HepG2 (cell line): ENCODE measurements at regions not wholly inside any gene's neighbourhood (a gene's known extent, or its start where the extent isn't known, plus 50 kb on each side); places are given as distances from the start of the nearest gene placed in this dataset.

Experiments
- ATRX ChIP-seq: sonication (generic); formaldehyde crosslinking; IDR thresholded peaks from 2 replicates; pipeline ENCODE4 v1.4.0; 2020; ENCODE audit warnings: missing genetic modification reagents, borderline replicate concordance
- MIER2 ChIP-seq: IDR thresholded peaks from 2 replicates; pipeline ENCODE4 v1.6.1; 2016; ENCODE audit warnings: missing biosample characterization, missing genetic modification reagents
- MTA1 ChIP-seq: sonication (generic); formaldehyde crosslinking; IDR thresholded peaks from 2 replicates; pipeline ENCODE4 v1.4.0; 2020; ENCODE audit warnings: missing genetic modification reagents, mild to moderate bottlenecking, borderline replicate concordance
- ZFP36 ChIP-seq: fragments of 150-350 bp; IDR thresholded peaks from 2 replicates; pipeline ENCODE4 v1.6.1; 2018; ENCODE audit warnings: borderline replicate concordance, low read length, low read depth; ENCODE audit not compliant: partially characterized antibody
- ZNF281 ChIP-seq: sonication (generic); formaldehyde crosslinking; IDR thresholded peaks from 2 replicates; pipeline ENCODE4 v1.4.0; 2020; ENCODE audit warnings: missing genetic modification reagents, borderline replicate concordance

GRCh38 chr6:156517088-156517487, 260.1 kb upstream of the ARID1B start:
- TF ChIP-seq ZFP36 = no peak
- TF ChIP-seq ATRX (CRISPR knock-in tag) = no peak
- no peak for TF ChIP-seq MIER2 (CRISPR knock-in tag)
- no peak for TF ChIP-seq MTA1
- no peak for TF ChIP-seq ZNF281 (CRISPR knock-in tag)
